ENCODE measurements at regions not wholly inside any gene's neighbourhood (a gene's known extent, or its start where the extent isn't known, plus 50 kb on each side); places are given as distances from the start of the nearest gene placed in this dataset.

DNA sequence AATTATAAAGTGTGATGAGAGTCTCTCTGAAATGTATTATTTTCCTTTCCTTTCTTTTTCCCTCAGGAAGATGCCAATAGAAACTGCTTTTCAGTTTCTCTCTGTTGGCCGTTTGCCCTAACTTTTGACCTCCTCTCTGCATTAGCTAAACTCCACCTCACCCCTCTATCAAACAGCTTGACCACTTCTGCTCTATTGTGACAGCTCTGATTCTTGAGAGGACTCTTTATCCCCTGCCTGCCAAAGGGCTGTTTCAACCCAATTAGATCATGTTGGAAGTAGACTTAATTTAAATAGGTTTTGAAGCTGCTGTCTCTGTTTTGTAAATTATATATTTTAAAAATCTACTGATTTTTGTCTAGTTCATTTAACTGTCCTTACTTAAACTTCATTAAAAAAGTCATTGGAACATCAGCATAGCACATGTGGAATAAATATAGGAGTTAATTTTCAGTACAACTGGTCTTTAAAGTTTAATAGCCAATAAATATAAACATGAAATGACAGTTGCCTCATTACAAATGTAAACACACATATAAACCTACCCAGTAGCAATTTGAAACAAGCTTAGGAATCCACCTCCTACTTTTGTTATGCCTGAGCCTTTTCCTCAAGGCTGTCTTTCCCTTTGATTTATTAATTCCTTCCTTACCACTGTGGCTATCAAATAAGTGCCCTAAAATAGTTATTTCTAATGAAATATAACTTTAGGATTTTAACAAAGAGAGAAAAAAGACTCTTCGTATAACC, 152.0 kb downstream of the CHRM3 start:
- no peak for DNase-seq (ENCODE audit: low read depth in 2 of 2)

DNA sequence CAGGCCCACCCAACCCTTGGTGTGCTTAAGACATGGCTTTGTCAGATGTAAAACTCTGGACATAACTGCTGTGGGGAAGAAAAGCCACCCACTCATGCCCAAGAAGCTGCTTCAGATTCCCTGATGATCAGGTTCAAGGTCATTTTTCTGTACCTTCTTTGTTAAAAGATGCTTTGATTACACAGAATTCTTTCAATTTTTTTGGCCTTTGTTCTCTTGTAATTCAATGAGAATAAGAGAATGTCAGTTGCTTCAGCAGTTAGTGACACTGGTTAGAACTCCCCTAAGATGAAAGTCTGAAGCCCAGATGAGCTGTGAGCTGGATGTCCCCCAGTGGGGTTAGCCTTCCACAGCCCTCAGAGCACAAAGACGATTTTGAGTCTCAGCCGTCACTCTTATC, 152.7 kb downstream of the CHRM3 start:
- no peak for DNase-seq (ENCODE audit: low read depth in 2 of 2)

DNA sequence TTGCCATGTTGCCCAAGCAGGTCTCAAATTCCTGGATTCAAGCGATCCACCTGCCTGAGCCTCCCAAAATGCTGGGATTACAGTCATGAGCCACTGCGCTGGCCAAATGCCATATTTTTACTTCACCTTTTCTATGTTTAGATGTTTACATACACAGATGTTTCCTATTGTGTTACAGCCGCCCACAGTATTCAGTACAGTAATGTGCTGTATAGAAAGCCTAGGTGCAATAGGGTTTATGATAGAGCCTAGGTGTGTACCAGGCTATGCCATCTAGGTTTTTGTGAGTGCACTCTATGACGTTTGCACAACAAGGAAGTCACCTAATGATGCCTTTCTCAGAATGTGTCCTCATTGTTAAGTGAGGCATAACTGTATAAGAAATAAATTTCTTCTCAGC, 153.4 kb downstream of the CHRM3 start:
- no peak for DNase-seq (ENCODE audit: low read depth in 2 of 2)

DNA sequence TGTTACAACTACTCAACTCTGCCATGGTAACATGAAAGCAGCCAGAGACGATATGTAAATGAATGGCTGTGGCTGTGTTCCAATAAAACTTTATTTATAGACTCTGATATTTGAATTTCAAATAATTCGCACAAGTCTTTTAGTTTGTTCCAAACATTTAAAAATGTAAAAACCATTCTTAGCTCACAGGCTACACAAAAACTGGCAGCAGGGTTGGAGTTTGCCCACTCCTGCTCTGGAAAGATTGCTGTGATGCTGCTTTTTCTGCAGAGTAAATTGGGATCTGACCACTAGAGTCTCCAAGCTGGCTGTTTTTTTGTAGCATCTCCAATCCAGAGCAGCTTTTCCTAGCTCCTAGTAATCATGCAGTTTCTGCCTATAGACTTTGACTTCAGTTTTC, 157.5 kb downstream of the CHRM3 start:
- no peak for DNase-seq (ENCODE audit: low read depth in 2 of 2)

DNA sequence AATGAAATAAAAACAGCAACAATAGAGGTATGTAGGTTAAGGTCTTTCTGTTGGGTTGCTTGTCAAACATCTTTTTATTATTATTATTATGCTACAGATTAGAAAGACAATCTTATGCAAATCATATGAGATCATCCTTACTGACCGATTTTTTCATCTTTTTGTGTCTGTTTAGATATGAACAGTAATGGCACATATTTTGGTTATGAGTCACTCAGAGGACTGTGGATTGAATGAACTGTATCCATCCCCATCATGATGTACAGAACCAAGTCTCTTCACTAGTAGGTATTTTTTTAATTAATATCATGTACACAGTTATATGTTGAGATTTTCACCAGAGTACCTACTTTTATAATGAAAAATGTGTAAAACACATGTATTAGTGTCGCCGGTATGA, 159.1 kb downstream of the CHRM3 start:
- DNase-seq (ENCODE audit: low read depth in 2 of 2) = no peak

DNA sequence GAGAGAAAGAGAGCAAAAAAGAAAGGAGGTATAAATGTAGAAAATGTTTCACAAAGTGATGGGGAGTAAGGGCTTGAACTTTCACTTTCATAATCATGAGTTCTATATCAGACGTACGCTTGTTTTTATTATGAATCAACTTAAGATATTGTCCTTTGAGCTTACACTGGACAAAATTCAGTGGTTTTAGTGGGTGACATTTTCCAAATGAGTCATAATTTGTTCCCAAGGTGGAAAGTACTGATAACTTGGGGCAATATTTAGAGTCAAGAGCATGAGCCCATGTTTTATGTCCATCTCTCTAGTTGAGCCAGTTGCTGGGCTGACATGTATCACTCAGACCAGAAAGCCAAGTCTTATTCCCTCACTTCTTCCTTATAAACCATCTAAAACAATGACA, 161.6 kb downstream of the CHRM3 start:
- no peak for DNase-seq (ENCODE audit: low read depth in 2 of 2)

DNA sequence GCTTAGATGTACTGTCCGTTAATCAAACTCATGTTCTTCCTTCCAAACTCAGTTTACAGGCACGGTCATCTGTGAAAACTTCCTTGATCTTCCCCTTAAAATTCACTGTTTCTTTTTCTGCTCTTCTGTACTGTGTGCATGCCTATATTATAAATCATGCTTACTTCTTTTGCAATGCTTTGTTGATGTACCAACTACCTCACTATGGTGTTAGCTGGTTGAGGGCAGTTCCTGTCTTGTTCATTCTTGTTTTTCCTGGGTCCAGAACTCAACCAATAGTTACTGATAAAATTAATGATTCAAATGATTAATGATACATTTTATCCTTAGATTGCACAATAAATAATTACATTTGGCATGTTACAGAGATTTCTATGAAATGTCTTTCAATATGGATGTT, 163.8 kb downstream of the CHRM3 start:
- no peak for DNase-seq (ENCODE audit: low read depth in 2 of 2)

DNA sequence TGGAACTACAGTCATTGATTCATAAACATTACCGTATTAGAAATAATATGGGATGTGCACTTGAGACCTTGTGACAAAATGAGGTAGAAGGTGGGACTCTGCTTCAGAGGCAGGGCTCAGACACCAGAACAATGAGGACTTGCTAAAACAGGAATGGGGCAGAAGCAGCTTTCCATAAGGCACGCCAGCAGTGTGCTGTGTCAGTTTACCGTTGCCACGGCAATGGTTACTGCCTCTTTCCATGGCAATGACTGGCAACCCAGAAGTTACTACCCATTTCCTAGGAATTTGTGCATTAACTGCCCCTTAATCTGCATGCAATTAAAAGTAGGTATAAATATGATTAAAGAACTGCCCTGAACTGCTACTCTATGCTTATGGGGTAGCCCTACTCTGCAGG, 169.0 kb downstream of the CHRM3 start:
- no peak for DNase-seq (ENCODE audit: low read depth in 2 of 2)

DNA sequence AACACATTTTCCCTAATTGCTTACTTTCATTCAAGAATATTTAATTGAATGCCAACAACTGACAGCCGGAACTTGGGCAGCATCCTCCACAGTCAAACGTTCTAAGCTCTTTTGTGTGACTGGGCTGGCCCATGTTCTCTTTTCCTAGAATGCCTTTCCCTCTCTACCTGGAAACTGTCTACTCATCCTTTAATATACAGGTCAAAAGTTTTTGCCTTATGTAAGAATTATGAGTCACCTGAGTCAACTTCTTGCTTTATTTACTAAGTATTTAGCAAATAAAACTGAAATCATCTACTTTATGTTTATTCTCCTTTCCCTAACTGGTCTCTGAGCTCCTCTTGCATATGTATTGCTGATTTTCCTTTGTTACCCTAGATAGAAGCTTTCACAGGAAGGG, 172.2 kb downstream of the CHRM3 start:
- no peak for DNase-seq (ENCODE audit: low read depth in 2 of 2)

DNA sequence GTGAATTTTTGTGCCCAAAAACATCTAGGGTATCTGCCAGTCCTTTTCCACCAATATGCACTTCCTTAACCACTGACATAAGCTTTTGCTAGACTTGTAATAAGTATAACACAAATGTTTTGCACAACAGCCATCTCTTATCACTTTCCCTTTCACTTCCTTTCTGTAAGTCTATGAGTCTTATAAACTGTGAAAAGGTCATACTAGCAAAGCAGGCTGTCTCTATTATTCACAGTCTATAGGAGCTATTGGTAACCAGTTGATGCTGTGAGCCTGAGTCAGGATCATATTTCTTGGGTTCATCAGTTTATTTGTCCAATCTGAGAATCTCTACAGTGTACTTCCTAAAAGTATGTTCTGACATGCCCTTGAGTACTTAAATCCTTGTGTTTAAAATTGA, 172.6 kb downstream of the CHRM3 start:
- DNase-seq (ENCODE audit: low read depth in 2 of 2) = no peak

DNA sequence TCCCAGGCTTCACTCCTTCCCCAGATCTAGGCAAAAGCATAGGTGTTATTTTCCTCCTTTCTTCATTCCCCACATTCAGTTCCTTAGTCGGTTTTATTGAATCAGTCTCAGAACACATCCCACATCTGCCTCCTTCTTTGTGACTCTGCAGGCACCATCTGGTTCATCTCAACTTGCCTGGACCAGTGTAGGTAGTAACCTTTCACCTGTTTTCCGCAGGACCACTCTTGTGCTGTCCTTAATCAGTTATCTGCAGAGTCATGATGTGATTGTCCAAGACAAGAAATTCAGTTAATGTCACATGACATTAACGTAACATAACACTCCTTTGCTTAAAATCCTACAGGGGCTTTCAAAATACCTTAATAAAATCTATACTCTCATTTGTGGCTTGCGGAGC, 174.6 kb downstream of the CHRM3 start:
- no peak for DNase-seq (ENCODE audit: low read depth in 2 of 2)

DNA sequence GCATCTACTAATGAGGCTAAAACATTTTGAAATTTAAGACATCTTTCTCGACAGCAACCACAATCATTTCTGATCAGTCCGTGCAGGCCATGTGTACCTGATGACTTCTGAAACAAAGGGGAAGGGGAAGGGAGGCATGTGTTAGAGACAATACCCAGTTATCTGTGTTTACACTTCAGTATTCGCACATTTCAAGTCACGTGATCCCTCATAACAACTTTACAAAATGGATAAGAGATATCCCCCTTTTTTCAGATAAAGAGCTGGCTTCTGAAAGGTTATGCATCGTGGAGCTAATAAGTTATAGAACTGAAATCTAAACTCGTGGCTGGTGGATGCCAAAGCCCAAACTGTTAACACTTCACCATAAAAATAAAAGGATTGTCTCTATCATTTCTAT, 175.7 kb downstream of the CHRM3 start:
- no peak for DNase-seq (ENCODE audit: low read depth in 2 of 2)

DNA sequence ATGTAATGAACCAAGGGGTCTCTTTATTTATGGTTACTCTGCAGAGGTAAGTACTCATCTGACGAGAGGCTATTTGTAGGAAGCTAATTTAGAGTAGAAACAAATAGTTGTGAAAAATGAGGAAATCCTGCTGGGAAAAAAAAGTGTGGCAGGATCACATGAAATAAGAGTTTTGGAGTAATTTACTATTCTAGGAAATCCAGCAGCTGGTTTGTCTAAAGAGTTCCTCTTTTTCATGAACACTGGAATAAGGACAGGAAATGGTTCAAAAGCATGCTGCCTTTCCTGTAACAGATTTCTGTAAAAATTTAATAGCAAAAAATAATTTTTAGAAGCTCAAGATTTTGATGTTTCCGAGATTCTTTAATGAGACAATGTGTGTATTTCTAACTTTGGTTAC, 177.3 kb downstream of the CHRM3 start:
- no peak for DNase-seq (ENCODE audit: low read depth in 2 of 2)

DNA sequence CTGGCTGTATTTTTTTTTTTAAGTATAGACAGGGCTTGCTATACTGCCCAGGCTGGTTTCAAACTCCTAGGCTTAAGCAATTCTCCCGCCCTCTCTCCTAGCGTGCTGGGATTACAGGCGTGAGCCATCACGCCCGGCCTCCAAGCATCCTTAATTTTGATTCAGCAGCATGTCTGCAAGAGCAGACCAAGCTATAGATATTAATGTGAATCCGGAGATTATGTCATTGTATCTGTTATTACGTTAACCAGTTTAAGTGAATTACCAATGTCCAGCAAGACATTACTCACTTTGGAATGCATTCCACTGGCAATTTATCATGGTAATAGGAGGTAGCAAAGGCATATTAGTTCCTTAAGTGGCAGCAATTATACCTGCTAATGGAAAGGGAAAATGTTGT, 179.7 kb downstream of the CHRM3 start:
- no peak for DNase-seq (ENCODE audit: low read depth in 2 of 2)

DNA sequence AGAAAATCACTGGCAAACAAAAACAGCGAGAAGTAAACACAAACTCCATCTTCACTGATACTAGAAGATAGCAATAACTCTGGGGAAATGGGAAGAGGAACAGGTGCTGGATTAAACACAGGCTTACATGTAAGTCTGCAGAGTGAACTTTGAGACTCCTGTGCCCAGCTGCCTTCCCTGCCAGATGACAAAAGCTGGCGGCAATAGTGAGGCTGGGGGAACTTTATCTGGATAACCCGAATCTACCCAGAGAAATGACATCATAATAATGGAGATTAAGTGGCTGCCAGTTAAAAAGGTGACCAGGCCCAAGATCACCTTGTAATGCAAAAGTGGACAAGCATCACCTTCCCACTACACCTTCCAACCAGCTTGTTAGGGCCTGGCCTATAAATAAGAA, 184.5 kb downstream of the CHRM3 start:
- no peak for DNase-seq (ENCODE audit: low read depth in 2 of 2)

DNA sequence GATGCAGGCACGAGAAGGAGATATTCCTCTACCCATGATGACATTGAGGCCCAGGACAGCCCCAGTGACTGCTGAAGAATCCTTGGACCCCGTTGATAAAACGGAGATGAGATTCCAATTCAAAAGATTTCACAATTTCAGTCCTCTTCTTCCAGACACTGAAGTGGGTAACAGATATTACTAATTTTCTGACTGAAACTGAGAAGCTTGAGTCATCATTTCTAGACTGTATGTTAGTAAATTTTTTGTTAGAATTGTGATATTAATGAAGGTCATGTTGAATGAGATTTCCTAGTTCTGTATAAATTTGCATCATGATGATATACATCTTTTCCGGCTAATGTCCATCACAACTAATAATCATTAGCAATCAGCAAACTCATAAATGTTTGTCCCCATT, 185.8 kb downstream of the CHRM3 start:
- no peak for DNase-seq (ENCODE audit: low read depth in 2 of 2)

DNA sequence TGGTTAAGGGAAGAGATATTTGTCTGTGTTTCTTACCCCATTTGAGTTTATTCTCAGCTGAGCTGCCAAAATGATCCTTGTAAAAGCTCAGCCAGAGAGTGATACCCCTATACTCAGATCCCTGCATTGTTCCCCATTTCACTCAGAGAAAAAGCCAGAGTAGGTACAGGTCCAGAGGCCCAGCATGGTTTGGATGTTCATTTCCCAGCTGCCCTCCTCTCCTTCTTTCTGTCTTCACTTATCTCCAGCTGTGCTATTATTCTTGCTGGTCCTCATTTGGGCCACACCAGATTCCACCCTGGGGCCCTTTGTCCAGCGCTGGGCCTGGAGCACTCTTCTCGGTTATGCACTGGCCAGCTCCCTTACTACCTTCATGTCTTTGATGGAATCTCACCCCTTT, 187.7 kb downstream of the CHRM3 start:
- no peak for DNase-seq (ENCODE audit: low read depth in 2 of 2)

DNA sequence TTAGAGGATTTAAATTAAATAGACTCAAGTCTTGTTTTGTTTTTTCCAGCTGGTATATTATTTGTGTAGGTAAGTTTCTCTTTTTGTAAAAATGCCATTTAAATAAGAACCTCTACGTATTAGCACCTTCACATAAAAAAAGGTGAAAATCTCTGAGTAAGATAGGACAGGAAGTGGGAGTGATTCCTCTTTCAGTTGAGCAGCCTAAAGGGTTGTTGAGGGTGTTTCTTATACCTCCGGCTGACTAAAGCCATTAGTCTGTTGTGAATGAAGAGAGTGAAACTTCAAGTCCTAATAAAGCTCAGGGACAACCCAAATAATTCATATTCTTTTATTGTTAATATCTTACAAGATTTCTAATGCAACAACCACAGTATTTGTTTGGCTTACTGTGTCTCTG, 188.7 kb downstream of the CHRM3 start:
- DNase-seq (ENCODE audit: low read depth in 2 of 2) = no peak

DNA sequence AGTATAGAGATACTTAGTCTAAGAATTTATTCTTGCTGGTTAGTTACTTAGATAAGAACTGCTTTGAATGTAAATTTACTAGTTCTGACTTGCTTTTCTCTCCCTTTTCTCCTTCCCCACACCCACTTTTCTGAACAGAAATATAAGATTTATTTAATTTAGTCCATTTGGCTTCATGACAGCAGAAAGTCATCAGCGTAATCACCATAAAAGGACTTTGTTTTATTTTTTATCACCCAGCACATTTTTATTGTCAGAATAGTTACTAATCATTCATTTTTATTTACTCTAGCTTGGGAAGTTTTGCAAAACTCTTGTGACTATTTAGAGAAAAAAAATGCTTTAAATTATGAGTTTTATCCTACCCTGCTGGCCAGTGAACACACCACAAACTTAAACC, 197.2 kb downstream of the CHRM3 start:
- DNase-seq (ENCODE audit: low read depth in 2 of 2) = no peak

DNA sequence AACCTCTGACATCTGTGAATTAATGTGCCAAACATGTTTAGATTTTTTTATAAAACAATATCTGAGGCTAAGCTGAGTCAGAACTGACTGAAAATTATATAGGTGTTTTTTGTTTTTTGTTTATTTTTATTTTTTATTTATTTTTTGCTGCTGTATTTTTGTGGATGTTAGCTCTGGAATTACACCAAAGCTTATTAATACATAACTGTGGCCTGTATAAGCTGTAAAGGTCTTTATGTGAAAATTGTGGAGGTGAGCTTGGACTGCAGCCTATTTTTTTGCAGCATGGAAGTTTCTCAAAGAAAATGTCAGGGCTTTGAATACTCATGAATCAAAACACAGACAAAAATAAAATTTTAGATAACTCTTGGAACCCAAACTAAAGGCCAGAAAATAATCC, 199.8 kb downstream of the CHRM3 start:
- DNase-seq (ENCODE audit: low read depth in 2 of 2) = no peak

DNA sequence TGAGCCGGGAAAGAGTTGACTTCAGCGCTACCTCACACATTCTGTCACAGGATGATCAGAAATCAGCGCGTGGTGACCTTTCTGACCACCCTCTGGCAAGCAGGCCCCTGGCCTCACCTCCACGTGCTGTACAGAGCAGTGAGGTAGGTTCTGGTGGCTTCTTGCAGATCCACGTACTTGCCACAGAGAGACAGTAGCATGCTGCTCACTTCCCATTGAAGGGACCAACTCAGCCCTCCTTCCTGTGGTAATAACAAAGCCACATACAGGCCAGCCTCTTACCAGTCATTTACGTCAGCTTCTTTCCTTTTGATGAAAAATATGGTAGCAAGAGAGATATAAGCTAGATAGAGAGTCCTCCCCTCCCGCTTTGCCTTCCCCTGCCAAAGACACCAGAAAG, 200.7 kb downstream of the CHRM3 start:
- no peak for DNase-seq (ENCODE audit: low read depth in 2 of 2)

DNA sequence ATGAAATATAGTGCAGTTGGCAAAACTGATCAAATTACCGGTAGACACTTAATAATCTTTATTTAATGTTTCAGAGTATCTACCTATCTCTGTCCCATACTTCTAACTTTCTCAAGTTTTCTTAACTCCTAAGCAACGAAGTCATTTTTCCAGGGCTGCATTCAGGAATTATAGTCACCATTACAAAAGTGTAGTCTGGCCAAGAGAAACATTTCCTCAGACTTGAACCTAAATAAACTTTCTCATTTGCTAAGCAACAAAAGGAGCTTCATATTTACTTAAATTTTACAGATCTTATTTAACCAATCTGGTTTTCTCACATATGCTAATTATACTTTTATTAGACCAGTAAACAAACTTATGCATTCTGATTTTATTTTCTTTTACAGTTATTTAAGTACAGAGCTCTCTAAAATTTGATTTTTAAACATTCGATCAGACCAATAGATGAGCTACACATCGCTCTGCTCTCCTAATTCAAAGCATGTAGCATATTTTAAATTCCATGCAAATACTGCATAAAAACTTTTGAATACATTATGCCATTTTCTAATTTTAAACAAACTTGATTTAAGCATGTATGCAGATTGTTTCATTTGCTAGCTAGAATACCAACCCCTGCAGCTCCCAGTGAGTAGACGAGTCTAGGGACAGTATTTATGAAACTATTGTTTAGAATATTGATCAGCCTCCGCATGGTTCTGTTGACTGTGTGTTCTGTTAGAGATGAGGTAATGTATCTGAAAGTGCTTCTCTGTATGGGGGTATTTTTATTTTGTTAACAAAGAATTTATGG, 201.4 kb downstream of the CHRM3 start:
- DNase-seq (ENCODE audit: low read depth in 2 of 2) = no peak

DNA sequence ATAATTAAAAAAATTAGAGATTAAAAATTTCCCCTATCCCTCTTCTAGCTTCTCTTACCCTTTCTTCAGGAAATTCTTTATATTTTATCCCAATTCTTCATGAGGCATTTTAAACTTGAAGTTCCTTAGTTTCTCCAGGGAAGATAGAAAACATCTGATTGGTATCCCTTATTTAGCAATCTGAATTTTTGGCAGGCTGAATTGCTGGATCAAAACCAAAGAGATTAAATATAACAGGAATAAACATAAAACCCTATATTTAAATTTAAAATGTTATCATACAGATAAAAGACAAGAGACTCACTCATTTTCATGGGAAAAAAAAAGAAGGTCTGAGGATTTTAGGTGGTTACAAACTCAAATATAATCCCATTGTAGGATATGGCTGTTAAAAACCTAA, 204.2 kb downstream of the CHRM3 start:
- no peak for DNase-seq (ENCODE audit: low read depth in 2 of 2)

DNA sequence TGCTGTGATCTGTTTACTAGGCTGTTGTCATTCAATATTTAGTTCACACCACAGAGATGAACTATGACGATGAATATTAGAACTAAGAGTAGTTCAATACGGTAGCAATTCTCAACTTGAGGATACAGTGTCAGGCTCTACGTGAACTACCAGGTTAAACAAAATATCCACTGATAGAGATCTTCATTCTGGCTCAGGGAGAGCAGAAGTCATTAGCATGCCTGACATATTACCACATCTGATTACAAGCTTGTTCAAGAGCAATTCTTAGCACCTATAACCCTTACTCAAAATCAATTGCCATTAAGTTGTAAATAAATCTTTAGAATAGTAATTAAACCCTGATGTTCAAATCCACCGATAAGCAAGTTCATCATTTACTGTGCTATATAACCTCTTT, 207.2 kb downstream of the CHRM3 start:
- no peak for DNase-seq (ENCODE audit: low read depth in 2 of 2)
